H54 (cell line): ENCODE measurements at regions not wholly inside any gene's neighbourhood (a gene's known extent, or its start where the extent isn't known, plus 50 kb on each side); places are given as distances from the start of the nearest gene placed in this dataset.

Experiments used
- DNase-seq: peaks from one replicate; pipeline ENCODE4 v3.0.0; 2011; ENCODE audit warnings: low spot score, mixed read lengths; ENCODE audit not compliant: insufficient read length
- FAIRE-seq: peaks from 3 replicates; lab custom pipeline; 2011; peaks lifted over from hg19 to GRCh38; lab: Jason Lieb, UNC
- POLR2A ChIP-seq: IDR thresholded peaks from 2 replicates; pipeline ENCODE4 v1.6.1; 2011; ENCODE audit warnings: low read depth, mild to moderate bottlenecking, low read length

DNA sequence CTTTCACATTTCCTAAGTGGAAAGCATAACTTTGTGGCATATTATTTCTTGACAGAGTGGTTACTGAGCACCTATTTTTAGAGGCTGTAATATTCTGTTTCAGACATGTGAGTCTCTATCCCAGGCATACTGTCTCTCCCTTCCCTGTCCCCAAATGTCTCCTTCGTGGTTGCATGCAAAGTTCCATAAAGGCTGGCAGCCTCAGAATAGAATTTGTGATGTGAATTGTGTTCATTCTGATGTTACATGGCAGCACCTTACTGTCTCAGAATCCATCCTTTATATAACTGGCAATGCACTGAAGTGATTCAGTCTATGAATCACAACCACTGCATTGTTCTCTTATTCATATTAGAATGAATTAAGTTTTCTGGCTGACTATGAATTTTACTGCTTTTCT is 89.0 kb upstream of the SLC7A1 start:
- FAIRE-seq (no peak), DNase-seq (no peak)
- TF ChIP-seq POLR2A = no peak

DNA sequence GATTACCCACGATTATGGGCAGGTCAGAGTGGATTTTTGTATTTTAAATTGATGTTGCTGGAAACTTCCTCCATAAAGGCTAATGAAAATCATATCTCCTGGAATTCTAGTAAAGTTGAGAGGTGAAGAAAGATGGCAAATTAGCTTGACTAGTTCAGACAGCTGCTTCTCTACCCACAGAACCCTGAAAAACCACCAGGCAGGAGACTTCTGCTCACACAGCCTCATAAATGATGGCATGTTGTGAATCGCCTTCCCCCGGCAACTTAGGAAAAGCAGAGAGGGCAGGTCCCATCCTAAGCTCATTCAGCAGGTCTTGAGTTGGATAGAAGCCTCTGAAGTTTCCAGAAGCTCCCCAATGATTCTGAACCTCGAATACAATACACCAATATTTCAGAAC is 87.6 kb upstream of the SLC7A1 start:
- DNase-seq = no peak
- no peak for TF ChIP-seq POLR2A
- no peak for FAIRE-seq

DNA sequence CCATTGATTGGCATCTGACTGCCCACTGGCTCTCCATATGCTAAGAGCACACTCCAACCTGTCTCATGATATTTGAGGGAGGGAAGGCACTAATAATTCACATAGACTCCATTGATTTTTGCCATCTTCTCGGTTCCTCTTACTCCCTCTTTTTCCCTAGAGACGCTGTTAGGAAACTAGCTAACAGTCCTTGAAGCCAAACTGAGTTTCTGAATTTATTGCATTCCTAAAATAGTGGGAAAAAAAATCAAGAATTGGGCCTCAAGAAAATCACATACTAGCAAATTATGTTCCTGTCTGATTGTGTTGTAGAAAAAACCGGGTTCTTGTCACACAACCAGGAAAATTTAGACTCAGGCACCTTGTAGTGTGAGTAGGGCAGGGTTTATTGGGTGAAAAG is 86.4 kb upstream of the SLC7A1 start:
- FAIRE-seq = no peak
- no peak for DNase-seq
- no peak for TF ChIP-seq POLR2A

DNA sequence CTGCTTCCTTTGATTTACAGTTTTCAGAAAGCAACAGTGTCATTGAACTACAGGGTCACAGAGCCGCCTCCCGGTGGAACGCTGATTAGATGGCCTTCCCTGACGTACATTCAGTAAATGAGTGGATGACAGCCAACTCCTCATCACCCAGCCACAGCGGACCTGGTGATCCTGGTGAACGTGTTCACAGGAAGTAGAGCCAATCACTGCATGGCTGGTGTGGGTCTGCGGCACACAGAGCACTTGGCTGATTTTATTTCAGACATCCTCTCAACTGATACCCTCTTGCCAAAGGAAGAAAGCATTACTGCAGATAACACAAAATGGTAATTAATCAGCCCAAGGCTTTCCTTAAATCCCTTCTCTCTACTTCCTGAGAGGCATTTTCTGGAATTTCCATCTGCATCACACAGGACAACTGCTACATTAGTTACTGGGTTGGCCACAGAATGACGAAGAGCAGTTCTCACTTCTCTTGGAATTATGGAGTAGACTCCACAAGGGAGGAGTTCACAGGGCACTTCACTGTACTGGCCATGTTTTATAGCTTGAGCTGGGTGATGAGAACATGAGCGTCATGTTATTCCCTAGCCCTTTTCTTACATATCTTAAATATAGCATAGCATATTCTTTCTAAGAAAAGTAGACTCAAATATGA is 84.0 kb upstream of the SLC7A1 start:
- FAIRE-seq (no peak), DNase-seq (no peak)
- no peak for TF ChIP-seq POLR2A

DNA sequence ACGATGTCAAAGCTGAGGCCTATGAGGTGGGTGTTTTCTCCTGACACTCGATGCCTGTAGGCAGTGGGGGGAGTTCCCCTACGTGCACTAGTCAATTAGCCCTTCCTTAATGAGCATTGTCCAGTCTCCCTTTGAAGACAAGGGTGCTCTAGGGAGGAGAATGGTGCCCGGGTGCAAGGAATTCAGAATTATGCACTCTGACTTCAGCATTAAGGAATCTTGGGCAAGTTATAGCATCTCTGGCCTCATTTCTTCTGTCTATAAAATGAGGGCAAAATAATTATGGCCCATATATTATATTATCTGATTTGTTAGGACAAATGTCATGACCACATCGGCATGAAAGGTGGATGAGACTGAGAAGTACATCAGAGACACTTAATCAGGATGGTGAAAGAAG is 82.1 kb upstream of the SLC7A1 start:
- FAIRE-seq (no peak), DNase-seq (no peak)
- TF ChIP-seq POLR2A = no peak

DNA sequence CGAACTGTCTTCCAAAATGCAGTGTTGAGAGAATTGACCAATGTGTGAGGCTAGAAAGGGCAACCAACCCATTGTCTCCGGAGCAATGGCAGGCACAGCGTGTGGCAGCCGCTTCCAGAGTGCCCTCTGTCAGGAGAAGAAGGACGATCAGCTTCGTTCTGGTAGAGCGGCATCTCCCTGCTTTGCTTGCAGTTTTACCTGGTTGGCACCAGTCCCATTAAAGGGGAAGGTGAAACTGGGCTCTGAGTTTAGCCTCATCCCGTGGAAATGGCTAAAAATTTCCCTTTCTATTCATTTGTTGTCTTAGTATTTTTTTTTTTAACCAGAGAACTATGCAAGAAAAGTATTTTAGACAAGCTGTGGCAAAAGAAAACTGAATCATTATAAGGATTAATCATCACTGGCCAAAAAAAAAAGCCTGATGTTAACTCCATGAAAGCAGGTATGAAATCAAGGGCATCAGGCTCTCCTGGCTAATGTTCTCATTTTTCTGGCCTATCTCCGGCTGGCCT is 81.5 kb upstream of the SLC7A1 start:
- DNase-seq (no peak), FAIRE-seq (no peak)
- no peak for TF ChIP-seq POLR2A

DNA sequence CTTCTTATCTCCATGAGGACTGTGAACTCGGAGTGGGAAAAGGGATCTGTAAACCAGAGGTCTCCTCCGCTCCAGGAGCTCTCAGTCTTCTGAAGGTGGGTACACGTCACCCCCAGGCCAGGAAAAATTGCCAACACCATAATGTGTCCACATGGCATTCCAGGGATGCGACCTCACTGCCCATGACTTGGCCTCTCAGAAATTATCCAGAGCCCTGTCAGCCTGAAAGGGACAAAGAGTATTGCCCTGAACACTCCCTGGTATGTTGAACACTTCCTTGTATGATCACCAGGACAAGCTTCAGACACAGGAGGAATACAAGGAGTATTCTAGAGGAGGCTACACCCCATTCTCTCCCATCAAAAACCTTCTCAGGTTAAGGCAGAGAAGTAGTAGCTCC is 81.0 kb upstream of the SLC7A1 start:
- DNase-seq = peak; percentile 11
- no peak for TF ChIP-seq POLR2A
- peak; percentile 38 for FAIRE-seq

DNA sequence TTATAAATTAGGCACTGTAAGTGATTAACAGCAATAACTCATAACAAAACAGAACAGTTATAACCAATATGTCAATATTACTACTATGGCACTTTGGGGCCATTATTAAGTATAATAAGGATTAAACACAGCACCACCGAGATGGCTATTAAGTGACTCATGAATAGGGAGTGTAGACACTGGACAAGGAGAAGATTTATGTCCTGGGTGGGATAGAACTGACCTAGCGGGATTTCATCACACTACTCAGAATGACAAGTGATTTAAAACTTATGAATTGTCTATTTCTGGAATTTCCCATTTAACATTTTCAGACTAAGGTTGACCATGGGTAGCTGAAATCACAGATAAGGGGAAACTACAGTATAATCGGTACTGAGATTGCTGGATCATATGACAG is 79.0 kb upstream of the SLC7A1 start:
- no peak for TF ChIP-seq POLR2A
- FAIRE-seq = no peak

DNA sequence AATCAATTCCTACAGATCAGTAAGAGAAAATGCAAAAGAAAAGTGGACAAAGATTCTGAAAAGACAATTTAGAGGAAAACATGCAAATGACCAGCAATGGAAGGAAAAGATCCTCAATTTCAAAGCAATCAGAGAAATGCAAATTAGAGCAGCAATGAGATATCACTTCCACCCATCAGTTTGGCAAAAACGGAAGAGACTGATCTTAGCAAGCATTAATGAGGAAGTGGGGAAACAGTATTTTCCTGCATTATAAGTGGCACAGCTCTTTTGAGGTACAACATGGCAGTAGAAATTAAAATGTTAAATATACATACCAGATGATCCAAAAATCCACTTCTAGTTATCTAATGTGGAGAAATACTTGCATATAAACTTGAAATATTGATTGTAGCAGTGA is 69.1 kb upstream of the SLC7A1 start:
- TF ChIP-seq POLR2A = no peak
- no peak for FAIRE-seq

More for the DNA sequence above, 79.0 kb upstream of the SLC7A1 start:
- peak; percentile 12 for DNase-seq

DNA sequence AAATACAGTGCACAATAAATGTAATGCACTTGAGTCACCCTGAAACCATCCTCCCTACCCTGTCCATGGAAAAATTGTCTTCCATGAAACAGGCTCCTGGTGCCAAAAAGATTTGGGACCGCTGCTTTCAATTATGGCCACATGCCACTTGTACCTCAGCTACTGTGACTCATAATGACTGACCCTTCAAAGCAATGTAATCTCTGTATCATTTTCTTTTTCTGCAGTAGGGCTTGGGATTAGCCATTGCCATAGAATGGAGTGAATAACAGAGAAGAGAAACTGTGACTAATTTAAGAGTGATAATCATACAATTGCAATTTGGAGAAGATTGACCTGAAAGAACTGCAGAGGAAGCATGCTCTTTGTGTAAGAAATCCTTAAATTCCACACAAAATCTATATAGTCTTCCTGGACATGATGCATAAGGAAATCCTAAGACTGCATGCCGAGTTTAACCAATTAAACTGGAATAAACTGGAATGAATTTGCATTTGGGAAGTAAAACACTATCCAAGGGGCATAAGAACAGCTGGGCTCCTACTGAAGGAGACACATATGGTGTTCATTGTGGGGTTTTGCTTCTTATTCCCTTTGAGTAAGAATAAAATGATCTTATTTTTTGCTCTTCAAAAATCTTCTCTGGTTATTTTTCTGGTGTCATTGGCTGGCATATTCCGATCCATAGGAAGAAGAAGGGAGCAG is 59.5 kb upstream of the SLC7A1 start:
- TF ChIP-seq POLR2A = no peak
- no peak for FAIRE-seq
- no peak for DNase-seq

More for the DNA sequence above, 69.1 kb upstream of the SLC7A1 start:
- no peak for DNase-seq

DNA sequence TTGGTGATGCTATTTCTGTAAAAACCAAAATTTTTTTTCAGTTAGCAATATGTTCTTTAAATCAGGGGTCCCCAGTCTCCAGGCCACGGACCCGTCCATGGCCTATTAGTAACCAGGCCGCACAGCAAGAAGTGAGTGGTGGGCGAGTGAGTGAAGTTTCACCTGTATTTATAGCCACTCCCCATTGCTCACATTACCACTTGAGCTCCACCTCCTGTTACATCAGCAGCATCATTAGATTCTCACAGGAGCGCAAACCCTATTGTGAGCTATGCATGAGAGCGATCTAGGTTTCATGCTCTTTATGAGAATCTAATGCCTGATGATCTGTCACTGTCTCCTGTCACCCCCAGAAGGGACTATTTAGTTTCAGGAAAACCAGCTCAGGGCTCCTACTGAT is 58.9 kb upstream of the SLC7A1 start:
- DNase-seq = no peak
- no peak for TF ChIP-seq POLR2A
- no peak for FAIRE-seq

DNA sequence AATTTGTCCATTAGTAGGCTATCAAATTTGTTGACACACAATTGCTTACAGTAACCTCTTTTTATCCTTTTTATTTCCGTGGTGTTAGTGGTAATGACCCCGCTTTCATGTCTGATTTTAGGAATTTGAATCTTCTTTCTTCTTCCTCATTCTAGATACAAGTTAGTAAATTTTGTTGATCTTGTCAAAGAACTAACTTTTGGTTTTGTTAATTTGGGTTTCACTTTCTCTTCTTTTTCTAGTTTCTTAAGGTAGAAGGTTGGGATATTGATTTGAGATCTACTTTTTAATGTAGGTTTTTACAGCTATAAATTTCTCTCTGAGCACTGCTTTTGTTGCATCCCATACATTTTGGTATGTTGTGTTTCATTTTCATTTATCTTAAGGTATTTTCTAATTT is 53.3 kb upstream of the SLC7A1 start:
- FAIRE-seq = no peak
- no peak for DNase-seq
- no peak for TF ChIP-seq POLR2A
